Cardiac septum (tissue), 1 donor: ENCODE measurements at regions not wholly inside any gene's neighbourhood (a gene's known extent, or its start where the extent isn't known, plus 50 kb on each side); places are given as distances from the start of the nearest gene placed in this dataset.

Experiments
- DNase-seq: peaks from one replicate; pipeline ENCODE4 v3.0.0-alpha.2; 2020; ENCODE audit warnings: low spot score
- intact Hi-C: fragments of 100-400 bp; cut with DNase I; formaldehyde crosslinking; loops from one replicate; pipeline ENCODE4 v1.14.0; 2022
- donor health status: DM: no; HTN: no; CAD: no.

GRCh38 chr7:28290496-28290895, 109.9 kb upstream of the JAZF1 start:
- DNase-seq: no peak
- intact Hi-C loops: loop anchor here (10.0 kb wide), 2 partner anchors 94 to 334 kb away; no protein-coding TSS in a partner anchor

GRCh38 chr7:28291559-28291958, 111.0 kb upstream of the JAZF1 start:
- DNase-seq: no peak
- intact Hi-C loops: loop anchor here (10.0 kb wide), 2 partner anchors 93 to 333 kb away; no protein-coding TSS in a partner anchor

DNA sequence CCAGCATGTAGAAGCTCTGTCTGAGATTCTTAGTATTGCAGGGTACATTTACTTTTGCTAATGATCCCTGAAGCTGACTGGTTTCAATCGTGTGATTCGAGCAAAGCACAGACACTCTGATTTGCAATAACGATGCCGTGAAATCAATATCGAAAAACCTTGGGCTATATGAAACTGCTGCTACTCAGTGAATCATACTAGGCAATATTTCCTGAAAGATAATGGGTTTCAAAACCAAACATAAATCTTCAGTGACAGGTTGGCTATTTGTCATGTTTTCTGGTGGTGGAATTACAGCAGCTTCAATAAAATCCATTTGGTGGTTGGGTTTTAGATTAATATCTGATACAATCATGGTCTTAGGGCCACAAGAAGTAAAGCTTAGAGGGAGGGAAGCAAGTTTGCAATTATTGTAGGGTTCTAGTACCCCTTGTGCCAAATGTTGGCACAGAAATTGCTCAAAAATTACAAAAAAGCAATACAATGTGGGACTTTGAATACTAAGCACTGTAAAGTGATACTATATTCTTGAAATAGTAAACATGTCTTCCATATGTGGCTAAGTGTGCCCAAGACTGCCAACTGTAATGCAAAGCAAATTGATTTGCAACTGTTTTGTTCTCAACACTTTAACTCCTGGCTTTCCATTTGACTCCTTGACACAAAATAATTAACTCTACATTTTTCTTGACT, 112.4 kb upstream of the JAZF1 start:
- no peak for DNase-seq
- intact Hi-C loops: loop anchor here (10.0 kb wide), 2 partner anchors 92 to 332 kb away; no protein-coding TSS in a partner anchor

DNA sequence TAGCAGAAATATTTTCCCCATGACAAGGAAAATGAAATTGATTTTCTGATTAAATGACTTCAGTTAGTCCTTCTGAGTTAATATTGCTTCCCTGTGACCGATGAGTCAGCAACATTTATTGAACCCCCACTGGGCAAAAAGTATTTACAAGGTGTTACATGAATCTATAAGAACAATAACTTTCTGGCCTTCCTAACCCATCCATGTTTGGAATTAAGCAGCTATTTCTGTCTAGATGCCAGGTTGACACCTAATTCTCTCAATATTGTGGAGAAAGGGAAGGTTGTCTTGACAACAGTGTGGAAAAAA, 112.9 kb upstream of the JAZF1 start:
- intact Hi-C loops: loop anchor here (10.0 kb wide), 2 partner anchors 91 to 331 kb away; no protein-coding TSS in a partner anchor
- no peak for DNase-seq

DNA sequence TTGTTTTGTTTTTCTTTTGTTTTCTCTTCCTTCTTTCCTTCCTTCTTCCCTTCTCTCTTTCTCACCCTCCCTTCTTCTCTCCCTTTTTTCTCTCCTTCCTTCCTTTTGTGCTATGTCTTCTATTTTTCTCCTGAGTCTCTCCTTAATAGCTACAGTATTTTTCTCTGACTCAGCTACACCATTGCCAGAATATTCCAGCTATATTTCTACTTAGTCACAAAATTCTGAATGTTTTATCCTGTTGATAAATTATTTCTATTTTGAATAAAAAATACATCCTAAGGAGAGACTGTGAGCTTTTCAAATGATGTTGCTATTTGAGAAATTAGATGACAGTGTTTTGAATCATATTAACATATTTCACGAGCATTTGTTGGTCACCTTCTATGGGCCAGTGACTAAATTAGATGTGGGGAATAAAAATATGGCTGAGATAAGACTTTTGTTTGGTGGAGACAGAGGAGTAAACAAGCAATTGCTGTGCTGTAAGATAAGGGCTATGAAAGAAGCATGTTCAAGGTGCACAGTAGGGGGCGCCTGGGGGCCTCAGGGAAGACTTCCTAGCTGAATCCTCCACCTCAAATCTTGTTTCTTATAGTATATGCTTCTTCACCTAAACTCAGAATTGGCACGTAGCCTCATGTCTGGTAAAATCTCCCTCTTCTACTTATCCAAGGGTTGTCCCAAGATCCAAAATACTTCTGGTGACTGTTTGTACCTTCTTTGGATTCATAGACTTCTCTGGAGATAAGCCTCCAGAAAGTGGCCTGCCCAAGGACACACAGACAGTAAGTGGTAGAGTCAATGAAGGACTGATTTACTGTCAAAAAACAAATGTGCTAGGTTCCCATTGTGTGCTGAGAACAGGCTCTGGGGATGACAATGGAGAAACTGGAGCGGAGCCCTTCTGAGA, 115.5 kb upstream of the CREB5 start:
- no peak for DNase-seq
- intact Hi-C loops: loop anchor here (5.0 to 10.0 kb wide), 3 partner anchors 88 to 555 kb away; no protein-coding TSS in a partner anchor

- intact Hi-C loops: loop anchor here (5.0 to 10.0 kb wide), 3 partner anchors 87 to 554 kb away; no protein-coding TSS in a partner anchor
- no peak for DNase-seq
Observed at GRCh38 chr7:28297801-28298459, 114.4 kb upstream of the CREB5 start.

GRCh38 chr7:28298870-28299518, 113.3 kb upstream of the CREB5 start:
- intact Hi-C loops: loop anchor here (5.0 to 10.0 kb wide), 3 partner anchors 86 to 553 kb away; no protein-coding TSS in a partner anchor
- no peak for DNase-seq

- DNase-seq: no peak
- intact Hi-C loops: loop anchor here (5.0 to 10.0 kb wide), 3 partner anchors 85 to 553 kb away; no protein-coding TSS in a partner anchor
Observed at GRCh38 chr7:28299556-28299955, 112.8 kb upstream of the CREB5 start.

DNA sequence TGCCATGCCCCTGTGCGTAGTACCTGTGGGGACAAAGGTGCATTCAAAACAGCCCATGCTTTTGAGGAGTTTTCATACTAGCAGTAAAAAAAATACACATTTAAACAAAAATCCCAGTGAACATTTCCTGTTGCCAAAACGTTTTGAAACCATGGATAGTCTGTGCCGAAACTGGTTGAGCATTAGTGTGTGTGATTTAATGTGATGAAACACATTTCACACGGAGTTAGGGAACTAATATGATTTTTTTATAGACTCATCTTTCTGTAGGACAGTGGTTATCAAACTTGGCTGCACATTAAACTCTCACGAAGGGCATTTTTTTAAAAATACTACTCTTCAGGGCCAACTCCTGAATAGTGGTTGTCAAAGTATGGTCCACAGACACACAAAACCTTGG, 111.8 kb upstream of the CREB5 start:
- DNase-seq: no peak
- intact Hi-C loops: no loop called here

DNA sequence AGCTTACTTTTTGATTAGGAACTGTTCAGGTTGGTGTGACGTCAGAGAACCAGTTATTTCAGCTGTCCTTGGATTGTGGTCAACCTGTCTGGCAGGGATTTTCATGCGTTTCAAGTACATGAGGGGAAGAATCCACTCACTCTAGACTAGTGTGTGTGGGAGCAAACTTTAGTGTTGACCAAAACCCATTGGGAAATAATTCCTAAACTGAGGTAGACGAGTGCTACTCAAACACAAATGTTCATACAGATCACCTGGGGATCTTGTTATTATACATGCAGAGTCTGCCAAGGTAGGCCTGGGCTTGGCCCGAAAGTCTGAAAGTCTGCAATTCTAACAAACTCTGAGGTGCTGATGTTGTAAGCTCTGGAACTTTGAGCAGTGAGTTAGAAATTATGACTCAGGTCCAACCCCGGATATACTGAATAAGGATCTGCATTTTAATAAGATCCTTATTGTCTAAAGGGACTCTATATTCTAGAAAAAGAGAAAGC, 111.1 kb upstream of the CREB5 start:
- intact Hi-C loops: no loop called here

GRCh38 chr7:28304290-28304689, 108.0 kb upstream of the CREB5 start:
- DNase-seq: no peak
- intact Hi-C loops: no loop called here

More for the DNA sequence above, 111.1 kb upstream of the CREB5 start:
- no peak for DNase-seq

GRCh38 chr7:28309704-28310459, 102.4 kb upstream of the CREB5 start:
- intact Hi-C loops: no loop called here
- DNase-seq: no peak

GRCh38 chr7:28310460-28310848, 101.9 kb upstream of the CREB5 start:
- DNase-seq: no peak

DNA sequence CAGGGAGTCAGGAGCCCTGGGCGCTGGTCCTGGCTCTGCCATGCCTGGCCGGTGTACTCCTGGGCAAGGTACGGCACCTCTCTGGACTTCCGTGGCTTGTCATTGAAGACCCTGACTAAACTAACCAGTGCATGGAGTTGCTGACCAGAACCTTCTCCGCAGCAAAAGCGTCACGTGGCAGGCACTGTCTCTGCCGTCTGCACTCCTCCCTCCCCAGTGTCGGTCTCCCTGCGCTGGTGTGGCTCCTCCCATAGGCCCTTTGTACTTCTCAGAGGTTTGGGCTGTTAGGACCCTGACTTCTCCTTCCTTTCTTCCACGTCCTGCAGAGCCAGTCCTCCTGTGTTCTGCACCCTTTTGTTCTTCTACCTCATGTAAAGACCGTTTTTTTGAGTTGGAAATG, 100.6 kb upstream of the CREB5 start:
- DNase-seq: no peak
- intact Hi-C loops: no loop called here

More at GRCh38 chr7:28310460-28310848, 101.9 kb upstream of the CREB5 start:
- intact Hi-C loops: no loop called here

DNA sequence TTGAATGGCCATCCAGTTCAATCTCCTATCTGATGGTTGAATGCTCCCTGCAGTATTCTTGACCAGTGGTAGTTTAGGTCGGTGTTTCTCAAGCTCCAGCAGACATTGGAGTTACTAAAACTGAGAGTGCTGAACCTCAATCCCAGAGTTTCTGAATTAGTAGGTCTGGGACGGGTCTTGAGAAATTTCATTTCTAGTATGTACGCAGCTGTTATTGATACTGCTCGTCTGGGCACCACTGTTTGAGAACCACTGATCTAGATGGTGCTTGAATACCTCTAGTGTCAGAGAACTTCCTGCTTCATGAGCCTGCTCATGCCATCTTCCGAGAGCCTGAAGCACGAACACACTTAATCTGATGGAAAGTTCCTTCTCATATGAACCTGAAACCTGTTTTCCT, 99.4 kb upstream of the CREB5 start:
- no peak for DNase-seq
- intact Hi-C loops: no loop called here

DNA sequence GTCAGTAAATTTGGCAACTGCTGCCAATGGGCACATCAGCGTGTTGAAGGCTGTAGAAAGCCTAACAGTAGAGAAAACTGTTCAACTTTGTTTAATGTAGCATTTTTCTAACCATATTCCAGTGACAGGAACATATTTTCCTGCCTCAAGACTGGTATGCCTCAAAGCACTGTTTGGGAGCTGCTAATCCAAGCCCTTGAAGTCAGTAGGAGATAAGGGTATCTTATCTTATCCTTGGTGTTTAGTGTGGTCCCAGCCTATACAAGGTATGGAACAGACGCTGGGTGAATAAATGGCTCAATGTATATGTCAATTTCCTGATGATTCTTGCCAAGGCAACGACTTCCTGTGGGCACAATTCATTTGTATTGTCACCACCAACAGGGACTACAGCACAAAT, 97.5 kb upstream of the CREB5 start:
- no peak for DNase-seq
- intact Hi-C loops: no loop called here

DNA sequence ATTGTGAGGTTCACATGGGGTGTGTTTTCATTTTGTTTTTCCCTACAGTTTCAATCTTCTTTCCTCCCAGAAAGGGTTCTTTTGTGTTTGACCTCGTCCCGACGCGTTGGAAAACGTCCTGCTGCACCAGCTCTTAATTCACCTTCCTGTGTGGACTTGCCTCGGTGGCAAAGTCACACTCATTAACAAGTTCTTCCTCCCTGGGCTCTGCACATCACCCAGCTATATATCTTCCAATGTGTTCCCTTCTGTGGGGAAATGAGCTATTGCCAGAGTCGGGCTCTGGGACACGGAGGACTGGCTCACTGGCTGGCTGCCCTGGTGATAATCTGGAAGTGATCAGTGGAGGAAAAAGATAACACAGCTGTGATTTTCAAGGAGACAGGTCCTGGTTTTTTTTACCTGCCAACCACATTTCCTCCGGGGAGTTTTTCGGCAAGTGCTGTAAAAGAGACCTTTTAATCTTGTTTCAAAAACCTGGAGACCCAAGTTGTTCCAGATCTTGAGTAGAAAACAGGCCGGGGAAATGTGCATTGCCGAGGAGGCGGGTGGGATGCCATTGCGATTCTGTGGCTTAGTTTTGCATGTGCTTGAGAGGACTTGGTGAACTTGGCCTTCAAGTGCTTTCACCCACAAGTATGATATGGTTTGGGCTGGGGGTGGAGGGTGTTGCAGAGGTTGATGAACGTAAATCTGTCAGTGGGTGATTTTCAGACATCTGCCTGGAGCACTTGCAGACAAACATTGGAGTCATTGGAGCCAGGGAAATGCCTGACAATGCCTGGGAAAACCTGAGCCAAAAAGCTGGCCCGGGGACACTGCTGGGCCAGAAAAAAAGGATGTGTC, 96.5 kb upstream of the CREB5 start:
- intact Hi-C loops: no loop called here
- no peak for DNase-seq

- no peak for DNase-seq
- intact Hi-C loops: no loop called here
Observed at GRCh38 chr7:28316489-28316888, 95.8 kb upstream of the CREB5 start.
